ENCODE measurements at regions not wholly inside any gene's neighbourhood (a gene's known extent, or its start where the extent isn't known, plus 50 kb on each side); places are given as distances from the start of the nearest gene placed in this dataset.
"Not testable (repeated sequence)": the region's sequence is repeated elsewhere in the genome, so short reads cannot be mapped to it uniquely, and the experiment has no call there.

DNA sequence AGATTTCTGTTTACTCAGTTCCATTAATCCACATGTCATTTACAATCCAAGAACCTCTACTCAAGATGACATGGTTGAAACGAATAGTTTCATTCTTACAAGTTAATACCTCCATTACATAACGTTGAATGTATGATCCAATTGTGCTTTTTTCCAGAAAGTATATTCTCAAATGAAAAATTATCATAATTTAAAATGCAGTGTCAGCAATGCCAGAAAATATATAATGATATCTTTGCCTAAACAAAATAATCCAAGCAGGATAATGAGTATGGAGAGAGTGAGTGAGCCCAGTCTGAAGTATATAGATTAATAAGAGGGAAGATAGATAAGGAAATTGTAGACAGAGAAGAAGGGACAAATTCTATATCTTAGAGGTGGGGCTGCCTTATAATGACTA is 505.0 kb downstream of the CENPC start:
- no peak for DNase-seq (ENCODE audit: low read depth, low spot score)

DNA sequence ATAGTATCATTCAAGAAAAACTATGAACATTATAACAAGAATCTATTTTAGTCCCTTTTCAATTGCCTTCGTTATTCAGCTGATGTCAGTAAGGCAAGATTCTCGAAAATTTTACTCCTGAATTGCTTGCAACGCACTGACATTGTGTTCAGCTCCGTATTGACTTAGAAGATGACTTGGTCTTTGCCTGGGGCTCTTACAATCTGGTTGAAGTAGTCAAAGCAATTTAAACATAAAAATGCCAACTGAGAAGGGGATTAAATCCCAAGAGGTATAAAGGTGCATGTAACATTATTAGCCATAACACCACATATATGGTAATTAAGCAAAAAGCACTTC is 507.1 kb downstream of the CENPC start:
- DNase-seq (ENCODE audit: low read depth, low spot score): no peak

DNA sequence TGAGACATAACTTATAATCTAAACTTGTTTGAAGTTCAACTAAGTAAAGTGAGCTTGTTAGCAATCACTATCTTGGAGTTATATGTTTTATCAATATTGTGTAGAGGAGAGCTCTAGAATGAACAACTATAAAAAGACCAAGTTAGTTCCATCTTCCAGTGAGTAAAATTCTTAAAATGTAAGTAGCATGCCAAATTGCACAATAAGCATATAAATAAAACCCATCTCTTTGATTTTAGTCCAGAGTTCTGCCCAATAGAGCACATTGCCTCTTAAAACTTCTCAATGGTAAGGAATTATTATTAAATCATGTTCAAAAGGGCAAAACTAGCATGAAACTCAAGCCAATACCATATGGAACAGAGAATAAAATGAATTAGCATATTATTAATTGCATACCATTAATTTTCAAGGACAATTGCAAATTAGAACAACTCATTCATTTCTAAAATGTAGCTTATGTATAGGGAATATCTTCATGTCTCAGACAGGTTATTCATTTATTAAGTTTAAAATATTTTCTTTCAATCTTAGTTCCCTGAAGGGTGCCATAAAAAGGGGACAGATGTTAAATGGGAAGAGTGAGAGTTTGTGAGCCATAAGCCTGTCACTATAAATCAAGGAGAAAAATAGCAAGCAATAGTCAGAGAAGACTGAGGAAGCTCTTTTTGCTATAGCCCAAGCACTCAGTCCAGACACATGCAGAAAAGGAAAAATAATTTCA is 507.6 kb downstream of the CENPC start:
- DNase-seq (ENCODE audit: low read depth, low spot score): no peak

DNA sequence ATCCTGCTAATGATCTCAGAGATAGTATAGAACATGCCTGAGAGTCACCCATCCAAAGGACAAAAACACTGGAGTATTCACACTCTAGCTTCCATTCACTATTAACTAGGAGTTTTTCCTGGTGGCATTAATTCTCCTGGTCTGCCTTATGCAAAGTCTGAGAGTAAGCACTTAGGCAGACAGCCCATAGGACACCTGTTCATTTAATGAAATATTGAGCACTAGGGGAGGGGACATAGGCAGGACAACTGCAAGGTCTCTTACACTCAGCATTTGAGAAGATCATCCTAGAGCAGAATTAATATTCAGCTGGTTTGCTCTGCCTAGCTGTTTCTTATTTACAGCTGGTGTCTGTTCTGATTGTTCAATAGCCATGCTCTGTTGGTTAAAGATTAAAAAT is 508.5 kb downstream of the CENPC start:
- no peak for DNase-seq (ENCODE audit: low read depth, low spot score)

DNA sequence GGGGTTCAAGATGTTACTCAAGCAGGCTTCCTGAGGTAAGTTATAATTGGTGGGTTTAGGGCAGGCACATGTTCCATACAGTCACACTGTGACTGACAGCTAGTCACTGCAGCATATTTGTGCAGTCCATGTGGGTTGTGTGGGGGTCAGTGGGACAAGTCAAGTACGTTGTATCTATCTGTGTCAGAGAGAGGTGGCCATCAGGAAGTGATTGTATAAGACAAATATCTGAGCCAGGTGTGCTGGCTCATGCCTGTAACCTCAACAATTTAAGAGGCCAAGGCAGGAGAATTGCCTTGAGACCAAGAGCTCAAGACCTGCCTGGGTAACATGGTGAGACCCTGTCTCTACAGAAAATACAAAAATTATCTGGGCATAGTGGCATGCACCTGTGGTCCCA is 509.3 kb downstream of the CENPC start:
- DNase-seq (ENCODE audit: low read depth, low spot score): no peak

DNA sequence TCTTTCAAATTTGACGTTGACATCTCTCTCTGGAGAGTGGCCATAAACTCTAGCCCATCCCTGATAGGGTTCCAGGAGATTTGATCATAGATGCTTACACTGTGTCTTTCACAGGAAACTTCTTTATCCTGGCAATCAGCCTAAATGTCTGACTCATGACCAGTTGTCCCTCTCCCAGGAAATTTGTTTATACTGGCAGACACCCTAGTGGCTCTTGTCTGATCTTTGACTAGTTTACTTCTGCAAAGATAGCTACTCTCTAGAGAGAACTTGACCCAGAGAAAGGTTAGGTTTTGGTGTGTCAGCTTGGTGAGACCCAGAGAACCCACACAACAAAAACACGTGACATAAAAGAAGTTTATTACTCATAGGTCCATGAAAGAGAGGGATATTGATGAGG is 509.8 kb downstream of the CENPC start:
- peak; percentile 81 for DNase-seq (ENCODE audit: low read depth, low spot score)

DNA sequence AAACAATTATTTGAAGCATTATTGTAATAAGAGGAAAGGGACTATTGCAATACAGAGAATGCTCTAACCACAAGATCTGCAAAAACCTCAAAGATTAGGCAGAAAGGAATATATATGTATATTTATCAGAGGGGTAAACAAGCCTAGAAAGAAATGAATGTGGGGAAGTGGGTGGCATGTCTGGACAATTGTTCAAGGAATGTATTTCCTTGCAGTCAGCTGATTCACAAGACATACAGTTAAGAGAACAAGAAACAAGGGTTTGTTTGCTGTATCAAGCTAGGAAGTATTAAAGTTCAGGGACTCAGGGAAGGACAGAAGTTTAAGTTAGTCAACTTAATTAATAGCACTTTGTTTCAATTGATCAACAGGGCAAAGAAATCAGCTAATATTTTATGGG is 514.7 kb downstream of the CENPC start:
- DNase-seq (ENCODE audit: low read depth, low spot score): peak; percentile 29

DNA sequence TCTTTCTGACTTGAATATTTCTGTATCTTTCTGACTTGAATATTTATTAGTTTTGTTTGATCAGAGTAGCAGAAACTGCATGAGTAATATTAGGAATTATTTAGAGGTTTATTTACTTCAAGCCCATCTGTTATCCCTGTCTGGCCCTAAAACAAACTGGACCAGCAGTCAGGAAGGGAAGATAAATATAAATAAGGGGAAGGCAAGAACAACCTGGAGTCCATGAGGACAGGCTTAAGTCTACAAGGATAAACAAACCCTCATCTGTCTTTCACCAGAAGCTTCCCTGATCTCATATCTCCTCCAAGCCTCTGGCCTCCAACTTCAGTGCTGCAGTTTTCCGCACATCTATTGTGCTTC is 524.9 kb downstream of the CENPC start:
- peak; percentile 7 for DNase-seq (ENCODE audit: low read depth, low spot score)

DNA sequence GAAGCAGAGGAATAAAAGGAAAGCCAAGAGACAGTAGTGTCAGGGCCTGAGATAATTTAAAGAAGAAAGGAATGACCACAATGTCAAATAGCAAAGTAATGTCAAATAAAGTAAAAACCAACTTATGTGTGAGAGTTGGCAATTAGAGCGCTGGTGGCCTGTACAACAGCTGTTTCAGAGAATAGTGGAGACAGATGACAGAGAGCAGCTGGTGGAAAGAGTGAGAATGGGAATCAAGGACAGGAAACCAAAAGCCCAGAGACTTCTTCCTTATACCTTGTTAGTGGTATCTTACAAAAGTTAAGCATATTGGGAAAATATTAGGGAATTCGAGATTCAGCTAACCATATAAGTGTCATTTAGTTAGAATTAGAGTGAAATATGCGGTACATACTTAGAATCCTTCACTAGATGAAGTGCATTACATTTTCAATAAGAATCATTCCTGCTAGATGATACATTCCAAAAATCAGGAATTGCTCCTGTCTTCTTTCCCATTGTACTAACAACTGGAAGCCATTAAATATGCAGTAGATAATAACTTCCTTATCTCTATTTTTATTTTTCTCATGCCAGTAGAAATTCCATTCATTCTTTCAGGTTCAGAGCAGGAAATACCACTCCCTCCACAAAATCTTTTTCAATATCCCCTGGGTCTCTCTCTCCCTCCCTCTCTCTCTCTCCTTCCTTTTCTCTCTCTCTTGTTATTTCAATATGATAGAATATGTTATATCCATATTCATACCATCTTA is 525.4 kb downstream of the CENPC start:
- peak; percentile 28 for DNase-seq (ENCODE audit: low read depth, low spot score)

DNA sequence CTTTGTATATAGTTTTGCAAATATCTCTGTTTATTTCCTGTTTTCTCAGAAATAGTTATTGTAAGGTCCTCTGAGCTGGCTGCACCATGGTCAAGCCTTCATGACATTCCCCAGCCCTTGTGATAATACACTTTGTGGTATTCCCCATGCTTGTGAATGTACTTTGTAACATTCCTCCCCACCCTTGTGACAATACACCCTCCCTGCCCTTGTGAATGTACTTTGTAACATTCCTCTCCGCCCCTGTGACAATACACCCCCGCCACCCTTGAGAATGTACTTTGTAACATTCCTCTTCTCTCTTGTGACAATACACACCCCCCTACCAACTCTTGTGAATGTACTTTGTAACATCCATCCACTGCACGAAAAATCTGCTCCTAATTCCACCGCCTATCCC is 530.7 kb downstream of the CENPC start:
- DNase-seq (ENCODE audit: low read depth, low spot score): peak; percentile 7

DNA sequence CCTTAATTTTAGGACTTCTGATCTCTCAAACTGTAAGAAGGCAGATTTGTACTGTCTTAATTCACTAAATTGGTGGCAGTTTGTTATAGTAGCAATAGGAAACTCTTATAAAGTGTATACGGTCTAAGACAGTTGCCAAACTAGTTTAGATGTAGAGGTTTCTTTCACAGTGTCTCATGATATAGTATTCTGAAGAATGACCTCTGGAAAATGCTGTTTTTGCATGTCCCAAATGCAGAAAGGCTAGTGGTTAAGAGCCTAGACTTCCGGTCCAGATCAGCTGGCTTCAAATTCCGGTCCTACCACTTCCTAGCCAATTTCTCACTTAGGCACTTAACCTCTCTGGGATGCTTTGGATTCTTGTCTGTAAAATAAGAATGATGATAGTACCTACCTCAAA is 538.5 kb downstream of the CENPC start:
- DNase-seq (ENCODE audit: low read depth, low spot score): no peak

DNA sequence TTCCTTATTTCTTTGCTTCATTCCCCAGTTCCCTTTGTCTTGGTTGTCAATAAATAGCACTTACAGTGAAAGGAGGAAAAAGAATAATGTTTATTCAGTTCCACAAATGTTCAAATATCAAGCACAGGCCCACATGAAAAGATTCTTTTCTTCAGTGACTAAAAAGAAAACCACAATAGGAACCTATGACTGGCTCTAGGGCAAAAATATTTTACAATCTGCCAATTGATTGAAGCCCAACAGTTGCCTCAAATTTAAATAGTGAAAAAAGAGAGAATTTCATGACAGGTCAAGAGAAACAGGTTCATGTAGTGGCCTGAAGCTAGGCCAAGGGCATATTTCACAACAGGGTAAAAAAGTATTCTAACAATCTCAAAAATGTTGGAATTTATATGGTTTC is 553.8 kb downstream of the CENPC start:
- peak; percentile 54 for DNase-seq (ENCODE audit: low read depth, low spot score)

DNA sequence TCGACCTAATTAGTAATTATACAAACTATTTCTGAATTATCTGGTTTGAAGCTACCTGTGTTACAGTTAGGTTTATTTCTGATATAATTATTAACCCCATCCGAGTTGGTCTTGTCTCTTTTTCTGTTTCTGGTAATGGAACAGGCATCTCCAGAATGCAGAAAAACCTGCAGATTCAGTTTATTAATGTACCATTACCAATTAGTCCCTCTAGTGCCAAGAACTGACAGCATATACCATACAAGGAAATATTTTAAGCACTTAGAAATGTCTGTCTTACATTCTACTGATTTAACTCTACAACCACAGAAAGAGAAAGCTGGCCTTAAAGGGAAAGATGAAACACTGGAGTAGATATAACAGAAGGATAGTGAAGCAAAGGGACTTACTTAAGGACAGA is 570.6 kb downstream of the CENPC start:
- DNase-seq (ENCODE audit: low read depth, low spot score): no peak

DNA sequence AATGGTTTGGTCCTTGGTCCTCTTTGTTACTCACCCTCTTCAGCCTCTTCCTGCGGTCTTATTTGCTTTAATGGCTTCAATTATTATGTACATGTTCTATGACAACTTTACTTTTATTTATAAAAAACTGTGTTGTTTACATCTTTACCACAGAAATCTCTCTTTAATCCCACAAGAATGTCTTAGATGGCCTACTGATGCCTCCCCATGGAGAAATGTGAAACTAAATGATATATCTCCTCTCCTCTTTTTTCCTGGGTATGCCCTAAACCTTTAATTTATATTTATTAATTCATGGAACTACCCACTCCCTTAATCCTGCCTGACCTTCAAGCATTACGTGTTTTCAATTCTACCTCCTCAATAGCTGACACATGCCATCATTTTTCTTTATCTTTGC is 573.2 kb downstream of the CENPC start:
- no peak for DNase-seq (ENCODE audit: low read depth, low spot score)

DNA sequence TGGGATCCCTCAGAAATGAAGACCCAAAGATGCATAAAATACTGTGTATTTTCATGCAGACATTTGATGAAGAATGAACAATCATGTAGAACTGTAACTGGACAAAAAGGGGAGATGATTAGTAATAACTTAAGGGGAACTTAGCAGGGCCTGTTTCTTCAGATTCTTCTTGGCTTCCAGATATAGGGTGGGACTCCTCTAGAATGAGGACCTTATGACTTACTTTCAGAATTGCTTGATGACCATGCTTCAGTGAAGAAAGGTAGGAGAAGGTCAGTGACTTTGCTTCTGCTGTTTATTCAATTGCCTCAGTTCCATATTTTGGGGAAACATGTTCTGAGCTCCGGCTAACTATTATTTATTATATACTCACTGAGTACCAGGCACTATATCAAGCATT is 580.8 kb downstream of the CENPC start:
- DNase-seq (ENCODE audit: low read depth, low spot score): no peak

DNA sequence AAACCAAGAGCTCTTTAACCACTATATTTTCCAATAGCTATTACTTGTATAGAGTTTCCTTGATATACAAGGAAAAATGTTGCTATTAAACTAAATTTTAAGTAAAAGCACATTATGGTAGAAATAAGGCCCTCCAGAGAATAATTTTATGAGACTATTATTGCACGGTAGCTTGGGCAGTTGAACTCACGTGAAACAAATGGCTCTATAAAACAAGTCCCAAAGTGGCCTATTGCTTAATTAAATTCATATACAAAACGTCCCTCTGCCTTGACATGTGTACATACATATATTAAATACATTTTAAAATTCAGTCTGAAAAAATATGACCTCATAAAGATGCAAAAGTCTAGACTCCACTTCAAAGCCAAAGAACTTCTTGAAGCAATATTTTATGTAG is 582.2 kb downstream of the CENPC start:
- no peak for DNase-seq (ENCODE audit: low read depth, low spot score)

DNA sequence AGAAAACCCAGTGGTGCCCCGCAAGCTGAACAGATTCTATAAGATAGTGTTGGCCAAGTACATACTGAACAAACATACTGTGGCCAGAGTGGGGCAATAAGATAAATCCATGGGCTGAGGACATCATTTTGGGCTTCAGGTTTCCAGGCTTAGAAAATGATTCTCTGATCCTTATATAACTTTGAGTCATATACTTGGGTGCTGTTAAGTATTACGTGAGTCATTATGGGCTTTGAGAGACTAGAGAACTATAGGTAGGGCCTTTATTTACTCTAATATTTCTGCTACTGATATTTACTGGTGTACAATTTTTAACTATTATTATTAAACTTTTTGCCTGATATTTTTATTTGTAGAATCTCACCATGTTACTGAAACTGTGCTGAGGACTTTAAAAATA is 586.1 kb downstream of the CENPC start:
- no peak for DNase-seq (ENCODE audit: low read depth, low spot score)

DNA sequence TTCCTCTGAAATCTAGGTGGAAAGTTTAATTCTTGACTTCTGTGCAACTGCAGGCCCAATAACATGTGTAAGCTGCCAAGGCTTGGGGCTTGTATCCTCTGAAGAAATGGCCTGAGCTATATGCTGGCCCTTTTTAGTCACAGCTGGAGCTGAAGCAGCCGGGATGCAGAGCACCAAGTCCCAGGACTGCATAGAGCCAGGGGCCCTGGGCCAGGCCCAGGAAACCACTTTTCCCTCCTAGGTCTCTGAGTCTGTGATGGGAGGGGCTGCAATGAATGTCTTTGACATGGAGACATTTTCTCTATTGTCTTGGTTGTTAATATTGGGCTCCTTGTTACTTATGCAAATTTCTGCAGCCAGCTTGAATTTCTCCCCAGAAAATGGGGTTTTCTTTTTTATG is 588.5 kb downstream of the CENPC start:
- DNase-seq (ENCODE audit: low read depth, low spot score): no peak

DNA sequence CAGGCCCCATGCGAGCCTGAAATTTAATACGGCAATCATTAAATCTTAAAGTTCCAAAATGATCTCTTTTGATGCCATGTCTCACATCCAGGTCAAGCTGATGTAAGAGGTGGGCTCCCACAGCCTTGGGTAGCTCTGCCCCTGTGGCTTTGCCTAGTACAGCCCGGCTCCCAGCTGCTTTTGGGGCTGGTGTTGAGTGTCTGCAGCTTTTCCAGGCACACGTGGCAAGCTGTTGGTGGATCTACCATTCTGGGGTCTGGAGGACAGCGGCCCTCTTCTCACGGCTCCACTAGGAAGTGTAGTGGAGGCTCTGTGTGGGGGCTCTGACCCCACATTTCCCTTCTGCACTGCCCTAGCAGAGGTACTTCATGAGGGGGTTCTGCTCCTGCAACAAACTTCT is 588.9 kb downstream of the CENPC start:
- no peak for DNase-seq (ENCODE audit: low read depth, low spot score)

DNA sequence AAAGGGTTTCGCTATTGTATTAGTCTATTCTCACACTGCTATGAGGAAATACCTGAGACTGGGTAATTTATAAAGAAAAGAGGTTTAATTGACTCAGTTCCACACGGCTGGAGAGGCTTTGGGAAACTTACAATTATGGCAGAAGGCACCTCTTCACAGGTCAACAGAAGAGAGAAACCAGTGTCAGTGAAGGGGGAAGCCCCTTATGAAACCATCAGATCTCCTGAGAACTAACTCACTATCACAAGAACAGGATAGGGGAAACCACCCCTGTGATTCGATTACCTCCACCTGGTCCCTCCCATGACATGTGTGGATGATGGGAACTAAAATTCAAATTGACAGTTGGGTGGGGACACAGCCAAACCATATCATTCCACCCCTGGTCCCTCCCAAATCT is 589.5 kb downstream of the CENPC start:
- no peak for DNase-seq (ENCODE audit: low read depth, low spot score)

DNA sequence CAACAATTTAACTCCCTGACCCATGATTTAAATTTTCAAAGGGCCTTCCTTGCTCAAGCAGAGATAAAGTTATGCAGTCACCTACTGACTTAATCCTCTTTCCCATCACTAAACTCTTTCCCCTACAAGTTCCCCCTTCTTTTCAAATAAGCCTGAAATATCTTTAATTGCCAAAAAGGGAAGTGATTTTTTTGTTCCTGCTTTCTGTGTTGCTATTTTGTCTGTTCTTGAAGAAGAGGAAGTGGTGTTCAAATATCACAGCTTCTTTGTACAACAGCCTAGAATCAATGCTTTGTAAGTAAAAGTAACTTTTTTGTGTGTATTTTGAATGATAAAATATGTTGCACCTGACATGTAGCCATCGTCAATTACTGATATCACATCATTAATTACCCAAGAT is 595.9 kb downstream of the CENPC start:
- DNase-seq (ENCODE audit: low read depth, low spot score): no peak

DNA sequence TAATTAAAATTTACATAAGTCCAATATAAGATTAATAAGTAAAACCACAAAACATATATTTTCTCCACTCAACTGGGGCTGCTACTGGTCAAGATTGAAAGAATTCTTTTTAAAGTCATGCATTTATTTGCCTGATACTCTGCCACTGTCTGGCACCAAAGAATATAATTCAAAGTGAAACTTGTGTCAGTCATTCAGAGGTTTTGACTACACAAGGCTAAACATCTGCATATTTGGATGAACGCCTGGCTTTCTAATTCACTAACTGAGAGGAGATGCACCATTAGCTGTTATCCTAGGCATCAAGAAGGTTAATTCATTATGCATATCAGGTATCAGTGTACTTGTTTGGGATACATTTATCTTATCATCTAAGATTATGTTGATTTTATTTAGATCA is 598.5 kb downstream of the CENPC start:
- DNase-seq (ENCODE audit: low read depth, low spot score): peak; percentile 5

DNA sequence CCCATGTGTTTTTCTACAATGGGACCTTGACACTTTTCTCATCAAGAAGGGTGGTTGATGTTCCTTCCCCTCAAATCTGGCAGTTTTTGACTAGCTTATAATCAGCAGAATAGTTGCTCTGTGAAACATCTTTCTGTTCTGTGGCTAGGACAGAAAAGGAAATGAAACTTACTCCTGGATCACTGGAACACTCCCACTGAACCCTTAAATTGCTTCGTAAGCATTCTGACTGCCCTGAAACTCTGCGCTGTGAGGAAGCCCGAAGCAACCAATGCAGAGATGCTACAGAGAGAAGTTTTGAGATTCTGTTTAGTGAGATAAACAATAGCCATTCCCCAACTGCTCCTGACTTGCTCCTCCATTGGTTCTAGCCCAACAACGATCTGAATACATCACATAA is 602.2 kb downstream of the CENPC start:
- DNase-seq (ENCODE audit: low read depth, low spot score): no peak

DNA sequence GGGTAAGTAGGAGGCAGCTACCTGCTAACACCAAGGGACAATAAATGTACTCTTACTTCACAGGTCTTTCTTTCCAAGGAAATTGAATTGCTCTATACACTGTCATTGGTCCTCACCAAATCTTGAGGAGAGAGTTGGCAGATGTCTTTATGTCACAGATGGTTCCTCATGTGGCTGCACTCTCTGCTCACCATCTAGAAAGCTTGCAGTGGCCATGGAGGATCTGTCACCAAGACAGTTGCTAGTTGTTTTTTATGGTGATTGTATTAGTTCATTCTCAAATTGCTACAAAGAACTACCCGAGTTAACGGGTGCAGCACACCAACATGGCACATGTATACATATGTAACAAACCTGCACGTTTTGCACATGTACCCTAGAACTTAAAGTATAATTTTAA is 613.3 kb downstream of the CENPC start:
- DNase-seq (ENCODE audit: low read depth, low spot score): not testable (repeated sequence)
